GM21423 (cell line): ENCODE measurements at regions not wholly inside any gene's neighbourhood (a gene's known extent, or its start where the extent isn't known, plus 50 kb on each side); places are given as distances from the start of the nearest gene placed in this dataset.

ENCODE experiments used
- ATAC-seq: cut with Tn5 transposase; IDR thresholded peaks from one replicate; pipeline ENCODE4 v1.9.1; 2021; ENCODE audit warnings: mild to moderate bottlenecking, moderate library complexity; ENCODE audit not compliant: unreplicated experiment

DNA sequence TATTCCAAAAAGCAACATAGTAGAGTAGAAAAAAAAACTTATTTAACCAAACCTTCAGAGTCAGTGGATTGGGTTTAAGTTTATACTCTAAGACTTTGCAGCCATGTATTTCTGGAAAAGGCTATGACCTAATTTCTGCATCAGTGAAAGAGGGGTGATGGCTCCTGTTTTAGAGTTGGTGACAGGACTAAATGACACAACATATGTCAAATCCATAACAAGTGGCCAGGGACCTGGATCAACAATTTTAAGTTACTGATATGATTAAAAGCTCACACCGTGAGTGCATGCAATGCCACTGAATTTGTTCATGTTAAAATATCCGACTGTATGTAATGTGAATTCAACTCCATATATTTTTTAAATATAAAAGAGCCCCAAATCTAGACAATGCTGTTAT is 390.6 kb downstream of the TNS3 start:
- no peak for ATAC-seq

DNA sequence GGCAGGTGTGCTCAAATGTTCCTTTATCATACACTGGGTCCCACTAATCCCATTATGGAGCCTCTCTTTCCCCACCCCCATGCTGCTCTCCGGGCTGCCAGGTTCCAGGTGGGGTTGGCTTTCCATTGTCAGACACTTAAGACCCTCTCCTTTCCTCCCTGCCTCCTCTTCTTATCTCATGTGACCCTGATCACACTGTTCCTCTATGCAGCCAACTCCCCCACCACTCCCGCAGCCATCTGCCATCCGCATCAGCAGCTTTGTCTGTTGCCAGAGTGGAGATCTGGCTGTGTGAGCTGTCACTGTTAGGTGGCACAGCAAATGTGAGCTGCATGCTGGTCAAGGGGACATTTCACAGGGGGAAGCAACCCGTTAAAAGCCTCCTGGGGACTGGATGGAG is 391.4 kb downstream of the TNS3 start:
- no peak for ATAC-seq

GRCh38 chr7:47188653-47189315 is 393.1 kb downstream of the TNS3 start:
- ATAC-seq, result no peak

DNA sequence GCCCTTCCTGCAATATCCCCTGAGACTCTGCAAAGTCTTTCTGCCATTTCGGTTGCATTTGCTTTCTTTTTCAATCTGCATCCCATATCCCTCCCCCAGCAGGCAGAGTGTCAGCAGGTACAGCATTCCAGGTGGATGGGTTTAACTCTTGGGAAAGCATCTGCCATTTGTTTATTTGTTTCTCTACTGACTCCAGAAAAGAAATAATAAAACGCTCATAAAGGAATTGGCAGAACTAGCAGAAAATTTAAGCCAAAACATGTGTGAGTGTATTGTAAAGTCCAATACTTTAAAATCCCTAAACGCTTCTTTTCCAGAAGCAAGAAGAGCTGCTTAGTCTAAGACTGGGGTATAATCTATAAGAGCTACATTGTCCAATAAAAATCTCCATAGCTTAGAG is 393.8 kb downstream of the TNS3 start:
- no peak for ATAC-seq

- peak; percentile 92 for ATAC-seq
Observed at GRCh38 chr7:47186316-47186715, 395.6 kb downstream of the TNS3 start.

DNA sequence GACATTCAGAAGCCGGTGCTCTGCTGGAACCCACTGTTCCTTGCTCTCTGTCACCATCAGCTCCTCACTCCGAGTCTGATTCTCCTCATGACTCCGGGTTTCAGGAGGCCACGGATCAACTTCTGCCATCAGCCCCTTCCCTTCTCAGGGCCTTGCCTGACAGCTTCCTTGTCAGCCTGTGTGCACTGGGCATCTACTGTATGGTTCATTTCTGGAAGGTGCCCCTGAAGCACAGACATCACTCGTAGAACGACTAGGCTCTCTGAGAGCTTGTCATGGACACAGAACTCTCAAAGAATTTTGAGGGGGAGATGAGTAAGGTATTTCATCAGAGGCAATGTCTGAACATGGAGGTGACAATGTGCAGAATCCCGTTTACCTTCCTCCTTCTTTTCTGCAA is 396.1 kb downstream of the TNS3 start:
- ATAC-seq, result no peak

- no peak for ATAC-seq
Observed at GRCh38 chr7:47185170-47185569, 396.7 kb downstream of the TNS3 start.

DNA sequence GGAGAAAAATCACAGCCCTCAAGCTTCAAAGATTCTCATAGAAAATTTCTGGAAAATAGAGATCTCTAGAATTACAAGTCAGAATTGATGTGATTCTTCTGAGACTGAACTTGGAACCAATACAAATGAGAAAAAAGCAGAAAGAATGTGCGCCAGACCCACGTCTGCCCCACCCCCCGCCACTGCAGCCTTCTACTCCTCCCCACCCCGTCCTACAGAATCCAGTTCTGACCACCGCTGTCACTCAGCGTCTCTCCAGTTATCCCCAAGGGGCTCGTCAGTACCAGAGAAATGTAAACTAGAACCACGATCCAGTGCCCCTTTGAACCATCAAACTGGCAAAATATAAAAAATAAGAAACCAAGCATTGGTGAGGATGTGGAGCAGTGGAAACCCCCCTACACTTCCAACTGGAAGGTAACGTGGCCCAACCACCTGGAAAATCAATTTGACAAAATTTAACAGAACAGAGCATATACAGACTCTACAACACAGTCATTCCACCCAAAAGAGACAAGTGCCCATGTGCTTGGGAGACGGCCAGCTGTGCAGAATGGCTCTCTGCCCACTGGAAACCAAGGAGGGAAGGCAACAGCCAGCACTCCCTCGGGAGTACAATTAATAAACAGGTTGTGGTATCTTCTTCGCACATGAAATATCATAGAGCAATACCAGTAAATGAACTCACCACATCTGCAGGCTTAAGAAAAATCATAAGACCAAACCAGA is 397.9 kb downstream of the TNS3 start:
- ATAC-seq, result no peak

- no peak for ATAC-seq
Observed at GRCh38 chr7:47181746-47182361, 400.1 kb downstream of the TNS3 start.

DNA sequence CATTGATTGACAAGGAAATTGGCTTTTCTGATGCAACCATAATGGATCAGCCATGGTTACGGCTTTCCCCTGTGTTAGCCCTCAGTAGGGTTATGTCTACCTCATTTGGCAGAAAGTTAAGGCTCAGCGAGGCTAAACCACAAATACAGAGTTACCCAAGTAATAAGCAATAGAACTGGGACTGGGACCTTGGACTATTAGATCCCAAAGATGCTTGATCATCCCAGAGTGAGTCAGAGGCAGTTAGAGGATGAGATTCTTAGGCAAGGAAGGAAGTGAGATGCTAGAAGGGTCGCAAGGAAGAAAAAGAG is 401.4 kb downstream of the TNS3 start:
- no peak for ATAC-seq

- peak; percentile 70 for ATAC-seq
Observed at GRCh38 chr7:47179812-47180515, 401.9 kb downstream of the TNS3 start.

DNA sequence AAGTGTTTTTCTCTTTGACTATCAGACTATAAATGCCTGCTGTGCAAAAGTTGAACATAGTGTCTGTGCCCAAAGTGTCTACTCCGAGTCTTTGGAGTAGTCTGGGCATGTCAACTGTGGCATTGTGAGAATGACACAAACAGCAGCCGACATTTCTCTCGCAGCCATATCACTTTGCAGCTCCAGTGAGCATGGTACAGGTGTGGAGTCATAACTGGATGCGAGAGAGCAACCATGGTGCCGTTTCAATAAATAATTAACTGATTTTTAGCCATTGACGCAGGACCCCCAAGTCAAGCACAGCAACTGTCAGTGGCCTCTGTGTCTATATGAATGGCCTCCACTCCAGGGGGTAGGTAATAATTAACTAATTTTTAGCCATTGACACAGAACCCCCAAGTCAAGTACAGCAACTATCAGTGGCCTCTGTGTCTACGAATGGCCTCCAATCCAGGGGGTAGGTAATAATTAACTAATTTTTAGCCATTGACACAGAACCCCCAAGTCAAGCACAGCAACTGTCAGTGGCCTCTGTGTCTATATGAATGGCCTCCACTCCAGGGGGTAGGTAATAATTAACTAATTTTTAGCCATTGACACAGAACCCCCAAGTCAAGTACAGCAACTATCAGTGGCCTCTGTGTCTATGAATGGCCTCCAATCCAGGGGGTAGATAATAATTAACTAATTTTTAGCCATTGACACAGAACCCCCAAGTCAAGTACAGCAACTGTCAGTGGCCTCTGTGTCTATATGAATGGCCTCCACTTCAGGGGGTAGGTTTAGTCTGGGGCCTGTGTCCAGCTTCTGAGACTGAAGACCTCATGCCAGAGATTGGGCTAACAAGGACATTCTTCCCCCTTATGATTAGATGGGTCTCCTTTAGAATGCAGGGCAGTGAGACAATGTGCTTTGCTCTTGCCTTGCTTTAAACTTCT is 409.0 kb downstream of the TNS3 start:
- ATAC-seq, result peak; percentile 88

DNA sequence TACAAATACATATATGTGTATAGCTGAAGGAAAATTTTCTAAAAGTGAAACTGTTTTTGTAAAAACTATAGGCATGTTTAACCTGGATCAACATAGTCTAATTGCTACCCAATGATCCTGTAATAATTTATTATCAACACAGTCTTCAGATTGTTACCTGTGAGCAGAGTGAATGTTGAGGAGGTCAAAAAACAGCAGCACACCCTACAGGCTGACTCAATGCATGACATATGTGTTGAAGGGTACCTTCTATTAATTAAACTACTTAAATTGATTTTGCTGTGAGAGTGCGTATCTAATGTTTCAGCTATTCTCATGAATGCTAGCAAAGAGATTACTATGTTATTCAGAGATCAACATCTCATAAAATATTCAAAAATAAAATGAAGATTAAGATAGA is 411.4 kb downstream of the TNS3 start:
- no peak for ATAC-seq

DNA sequence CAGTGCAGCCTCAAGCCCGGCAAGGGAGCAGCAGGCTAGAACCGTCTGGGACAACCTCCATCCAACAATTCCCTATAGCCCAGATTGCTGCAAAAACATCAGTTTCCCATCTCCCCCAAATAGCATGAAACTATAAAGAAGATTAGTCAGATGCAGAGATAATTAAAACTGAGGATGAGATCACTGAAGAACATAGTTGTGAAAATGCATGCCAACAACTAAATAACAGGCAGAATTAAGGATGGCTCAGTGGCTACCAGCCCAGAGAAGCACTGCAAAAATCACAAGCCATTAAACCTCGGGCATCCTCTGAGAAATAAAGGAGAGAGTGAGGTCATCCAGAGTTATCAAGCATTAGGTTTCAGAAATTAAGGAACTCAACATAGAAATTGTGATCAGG is 427.1 kb downstream of the TNS3 start:
- ATAC-seq, result no peak

DNA sequence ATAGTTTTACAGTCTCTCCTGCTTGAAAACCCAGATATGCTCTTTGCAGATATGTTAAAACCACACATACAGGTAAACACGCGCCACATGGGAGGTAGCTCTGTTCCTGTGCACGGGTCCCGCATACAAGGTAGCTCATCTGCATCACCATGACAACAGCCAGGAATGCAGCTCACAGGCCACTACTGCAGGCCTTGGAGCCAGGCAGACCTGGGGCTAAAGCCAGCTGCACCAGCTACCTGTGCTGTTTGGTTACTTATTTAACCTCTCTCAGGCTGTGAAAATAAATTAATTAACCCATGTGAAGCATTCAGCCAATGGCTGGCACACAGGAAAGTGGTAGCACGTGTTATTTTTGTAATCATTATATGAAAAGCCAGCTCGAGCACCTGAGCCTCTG is 428.3 kb downstream of the TNS3 start:
- ATAC-seq, result no peak

GRCh38 chr7:47153058-47153457 is 428.9 kb downstream of the TNS3 start:
- no peak for ATAC-seq

- ATAC-seq, result no peak
Observed at GRCh38 chr7:47152307-47152706, 429.6 kb downstream of the TNS3 start.

- no peak for ATAC-seq
Observed at GRCh38 chr7:47150497-47151260, 431.2 kb downstream of the TNS3 start.

DNA sequence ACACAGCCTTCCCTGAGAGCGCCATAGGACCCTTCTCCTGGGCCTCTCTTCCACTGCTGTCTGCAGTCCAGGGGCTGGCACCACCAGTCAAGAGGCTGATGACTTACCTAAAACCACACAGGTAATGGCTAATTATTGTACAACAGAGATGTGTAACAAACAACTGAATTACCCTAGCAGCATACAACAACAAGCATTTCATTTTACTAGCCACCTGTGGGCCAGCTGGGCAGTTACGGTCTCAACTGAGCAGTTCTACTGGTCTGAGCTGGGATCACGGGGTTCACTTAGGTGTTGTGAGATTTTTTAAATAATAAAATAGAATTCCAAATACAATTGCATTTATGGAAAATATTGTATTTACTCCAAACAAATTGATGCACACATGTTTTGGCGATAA is 431.9 kb downstream of the TNS3 start:
- no peak for ATAC-seq

DNA sequence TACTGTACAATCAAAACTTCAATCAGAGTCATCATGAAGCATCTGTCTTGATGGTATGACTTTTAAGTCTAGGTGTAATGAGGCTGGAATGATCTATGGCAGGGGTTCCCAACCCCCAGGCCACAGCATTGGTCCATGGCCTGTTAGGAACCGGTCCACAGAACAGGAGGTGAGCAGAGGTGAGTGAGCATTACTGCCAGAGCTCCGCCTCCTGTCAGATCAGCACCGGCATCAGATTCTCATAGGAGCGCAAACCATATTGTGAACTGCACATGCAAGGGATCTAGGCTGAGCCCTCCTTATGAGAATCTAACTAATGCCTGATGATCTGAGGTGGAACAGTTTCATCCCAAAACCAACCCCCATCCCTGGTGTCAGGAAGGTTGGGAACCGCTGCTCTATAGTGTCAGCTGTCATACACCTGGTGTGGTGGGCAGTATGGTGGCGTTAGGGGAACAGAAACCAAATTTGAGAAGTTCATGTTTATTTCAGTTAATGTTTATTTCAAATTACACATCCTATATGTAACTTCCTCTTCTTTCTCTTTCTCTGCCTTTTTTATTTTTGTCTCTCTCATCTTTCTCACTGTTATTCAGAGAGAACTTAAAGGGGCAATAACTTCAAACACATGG is 432.6 kb downstream of the TNS3 start:
- ATAC-seq, result peak; percentile 60
